Activated CD4-positive, alpha-beta T cell treated with anti-CD3 and anti-CD28 coated beads, Interleukin-10, Interleukin-2, amounts not matched to agents 100 ng/mL and 50 ng/mL, durations not matched to agents 16 hours and 8 hours (primary cell): ENCODE measurements at regions not wholly inside any gene's neighbourhood (a gene's known extent, or its start where the extent isn't known, plus 50 kb on each side); places are given as distances from the start of the nearest gene placed in this dataset.

ENCODE experiments used
- DNase-seq: peaks from one replicate; pipeline ENCODE4 v3.0.0-alpha.2; 2020

- DNase-seq, result no peak
These were observed 422.5 kb upstream of the PIK3C3 start for GRCh38 chr18:41532344-41533086.

DNA sequence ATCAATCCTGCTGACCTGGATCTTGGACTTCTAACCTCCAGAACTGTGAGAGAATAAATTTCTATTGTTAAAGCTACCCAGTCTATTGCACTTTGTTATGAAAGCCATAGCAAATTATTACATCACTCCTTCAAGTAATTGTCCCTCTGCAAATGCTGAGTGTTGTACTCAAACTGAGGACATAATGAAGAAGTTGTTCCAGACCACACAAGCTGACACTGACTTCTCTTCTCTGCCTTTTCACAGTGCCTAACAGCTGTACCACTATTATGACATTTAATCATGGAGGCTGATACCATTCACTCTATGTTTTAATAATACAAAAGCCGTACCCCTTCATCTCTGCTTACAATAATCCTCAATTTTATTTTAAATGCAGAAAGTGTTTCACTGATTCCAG lies 424.1 kb upstream of the PIK3C3 start:
- DNase-seq, result no peak

DNA sequence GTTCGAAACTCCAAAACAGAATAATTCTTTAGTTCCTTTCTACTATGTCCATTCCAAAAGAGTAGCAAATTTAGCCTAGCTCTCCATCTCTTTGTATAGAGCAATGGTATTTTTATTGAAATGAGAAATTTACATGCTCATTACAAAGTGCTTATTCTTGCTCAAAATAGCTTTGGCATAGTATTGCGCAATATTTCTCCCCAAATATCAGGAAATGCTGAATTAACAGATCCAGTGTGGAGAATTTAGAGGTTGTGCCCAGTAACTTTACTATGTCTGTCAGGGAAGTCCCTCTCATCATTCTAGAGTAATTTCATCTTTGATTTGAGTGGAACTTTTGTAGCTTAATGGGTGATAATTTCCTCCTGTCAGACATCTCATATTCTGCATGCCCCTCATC lies 425.9 kb upstream of the PIK3C3 start:
- DNase-seq, result no peak

DNA sequence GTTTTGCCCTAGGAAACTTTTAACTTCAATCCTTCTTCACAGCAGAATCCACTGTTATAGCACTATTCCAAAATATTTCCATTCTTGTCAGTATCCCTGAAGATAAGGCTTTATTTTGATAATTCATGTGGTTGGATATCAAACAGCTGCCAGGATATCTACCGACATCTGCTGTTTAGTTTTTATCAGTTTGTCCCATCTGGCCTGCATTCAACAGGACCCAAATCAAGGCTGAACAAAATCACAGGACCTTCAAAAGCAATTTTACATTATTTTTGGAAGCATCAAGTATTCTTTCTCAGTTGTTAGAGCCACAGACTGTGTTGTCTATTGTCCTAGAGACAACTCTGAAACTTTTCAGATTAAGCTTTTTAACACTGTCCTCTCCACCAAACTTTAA lies 429.0 kb upstream of the PIK3C3 start:
- DNase-seq, result no peak

GRCh38 chr18:41524674-41525470 lies 430.2 kb upstream of the PIK3C3 start:
- no peak for DNase-seq

- no peak for DNase-seq
These were observed 437.9 kb upstream of the PIK3C3 start for GRCh38 chr18:41517142-41517541.

GRCh38 chr18:41513438-41513837 lies 441.6 kb upstream of the PIK3C3 start:
- no peak for DNase-seq

GRCh38 chr18:41504316-41504715 lies 450.7 kb upstream of the PIK3C3 start:
- DNase-seq, result no peak

- DNase-seq, result no peak
These were observed 453.2 kb upstream of the PIK3C3 start for GRCh38 chr18:41501848-41502247.

GRCh38 chr18:41499345-41499744 lies 455.7 kb upstream of the PIK3C3 start:
- DNase-seq, result no peak

- DNase-seq, result no peak
These were observed 464.2 kb upstream of the PIK3C3 start for GRCh38 chr18:41490861-41491260.

GRCh38 chr18:41486575-41486974 lies 468.5 kb upstream of the PIK3C3 start:
- no peak for DNase-seq

DNA sequence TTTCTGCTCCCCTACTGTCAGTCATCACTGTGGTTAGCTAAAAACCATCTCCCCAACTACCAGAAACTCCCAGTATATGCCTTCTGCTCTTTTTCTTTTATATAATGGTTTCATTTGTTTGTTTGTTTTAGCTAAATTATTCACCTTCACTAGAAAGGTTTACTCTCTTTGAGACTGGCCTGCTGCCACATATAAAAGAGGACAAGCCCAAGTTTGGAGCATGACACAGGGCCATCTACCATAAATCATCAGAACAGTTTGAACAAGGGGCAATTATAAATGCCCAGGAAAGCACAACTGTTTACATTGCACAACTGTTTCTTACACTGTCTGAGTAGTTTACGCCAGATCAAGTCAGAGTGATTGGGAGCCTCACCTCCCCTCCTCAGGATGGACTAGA lies 471.0 kb upstream of the PIK3C3 start:
- DNase-seq, result no peak

- no peak for DNase-seq
These were observed 472.5 kb upstream of the PIK3C3 start for GRCh38 chr18:41482501-41482900.

DNA sequence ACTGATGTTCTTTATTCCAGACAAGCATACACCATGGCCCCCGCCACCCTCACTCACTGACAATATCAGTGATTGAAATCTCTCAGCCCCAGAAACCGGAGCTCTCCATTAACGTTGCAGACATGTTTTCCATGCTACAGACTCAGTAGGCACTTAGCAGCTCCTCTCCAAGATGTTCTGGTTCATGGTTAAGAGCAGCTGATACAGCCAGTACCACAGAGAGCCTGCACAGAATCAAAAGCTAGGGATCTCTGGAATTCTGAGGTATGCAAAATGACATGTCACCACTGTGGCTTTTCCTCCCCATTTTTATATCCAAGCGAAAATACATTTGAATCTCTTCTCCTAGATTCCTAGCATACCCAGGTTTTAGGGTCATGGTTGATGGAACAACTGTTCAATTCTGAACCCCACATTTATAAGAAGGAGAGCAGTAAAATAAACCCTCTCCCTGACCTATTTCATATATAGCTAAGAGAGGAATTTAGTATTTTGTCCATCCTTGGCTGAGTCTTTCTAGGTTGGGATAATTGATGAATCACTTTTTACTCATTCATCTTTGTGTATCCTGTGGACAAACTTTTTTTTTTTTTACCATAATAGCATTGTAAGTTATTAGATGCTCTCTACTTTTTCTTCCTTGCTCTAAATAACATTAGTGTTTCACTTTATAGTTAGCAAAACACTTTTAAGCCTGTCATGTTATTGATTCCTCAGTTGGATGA lies 488.4 kb upstream of the PIK3C3 start:
- no peak for DNase-seq

DNA sequence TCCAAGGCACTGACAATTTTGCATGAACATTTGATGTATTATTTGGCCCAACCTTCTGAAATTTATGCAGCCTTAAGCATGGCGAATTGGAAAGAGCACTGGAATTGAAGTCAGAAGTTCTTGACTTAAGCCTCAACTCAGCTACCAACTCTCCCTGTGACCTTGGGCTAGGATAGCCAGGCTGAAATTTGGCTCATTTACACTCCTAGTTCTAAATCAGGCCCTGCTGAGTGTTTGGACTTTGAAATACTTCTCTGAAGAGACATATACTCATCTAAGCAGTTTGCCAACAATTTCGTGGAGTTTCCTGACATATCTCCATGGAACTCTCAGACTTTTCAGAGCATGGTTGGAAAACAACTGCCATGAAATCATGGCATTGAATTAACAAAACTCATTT lies 489.6 kb upstream of the PIK3C3 start:
- DNase-seq, result no peak

DNA sequence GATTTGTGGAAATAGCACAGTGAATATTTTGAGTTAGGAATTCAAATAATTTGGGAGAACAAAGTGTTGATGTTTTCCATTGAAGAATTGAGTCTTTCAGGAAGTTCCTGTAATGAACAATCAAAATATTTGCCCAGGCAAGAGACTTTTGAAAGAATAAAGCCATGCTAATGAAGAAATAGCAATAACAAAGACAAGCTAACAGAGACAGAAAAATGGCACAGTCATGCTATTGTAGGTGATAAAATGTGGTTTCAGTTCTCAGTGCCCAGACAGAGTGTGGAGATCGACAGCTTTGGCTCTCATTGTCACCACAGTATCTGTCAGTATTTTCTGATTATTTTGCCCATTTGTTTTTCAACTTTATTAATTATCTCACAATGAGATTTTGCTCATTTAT lies 490.8 kb upstream of the PIK3C3 start:
- no peak for DNase-seq

- no peak for DNase-seq
These were observed 492.1 kb upstream of the PIK3C3 start for GRCh38 chr18:41462946-41463345.

GRCh38 chr18:41461114-41461513 lies 493.9 kb upstream of the PIK3C3 start:
- no peak for DNase-seq

GRCh38 chr18:41459656-41460055 lies 495.4 kb upstream of the PIK3C3 start:
- no peak for DNase-seq

DNA sequence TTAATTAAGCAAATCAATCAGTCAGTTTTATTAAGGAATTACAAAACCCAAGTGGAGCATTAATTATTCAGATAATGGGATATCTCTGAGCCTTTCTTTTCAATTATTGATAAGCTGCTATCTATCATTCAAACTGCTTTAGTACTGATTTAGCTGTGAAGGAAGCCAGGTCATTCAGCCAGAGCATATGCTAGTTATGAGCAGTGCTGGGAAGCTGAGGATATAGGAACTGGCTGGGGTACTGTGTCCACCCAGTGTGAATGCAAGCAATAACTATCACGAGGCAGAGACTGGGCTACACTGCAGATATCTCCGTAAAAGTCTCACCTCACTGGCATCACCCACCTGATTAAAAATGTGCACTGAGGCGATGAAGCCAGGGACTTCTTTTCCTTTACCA lies 496.7 kb upstream of the PIK3C3 start:
- no peak for DNase-seq

DNA sequence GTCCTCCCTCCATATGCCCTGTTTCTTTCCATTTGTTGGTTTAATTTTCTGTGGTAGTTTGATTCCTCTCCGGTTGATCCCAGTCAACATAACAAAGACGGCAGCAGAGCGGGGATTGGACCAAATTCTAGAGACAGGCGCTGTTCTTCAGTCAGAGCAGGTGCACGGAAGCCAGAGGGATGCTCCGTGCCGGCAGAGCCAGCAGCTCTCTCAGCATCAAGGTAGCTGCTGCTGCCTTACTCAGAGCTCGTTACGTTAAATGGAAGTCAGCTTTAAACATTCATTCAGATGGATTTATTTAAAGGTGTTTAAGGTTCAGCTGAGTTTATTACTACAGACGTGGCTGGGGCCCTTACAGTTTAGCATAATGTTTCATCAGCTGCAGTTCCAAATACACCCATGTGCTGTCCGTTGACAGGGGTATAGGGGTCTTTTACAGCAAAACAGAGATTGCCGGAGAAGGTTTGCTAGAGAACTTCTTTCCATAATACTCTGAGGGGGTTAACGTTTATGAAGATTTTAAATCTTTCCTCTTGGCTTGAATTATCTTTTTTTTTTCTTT lies 497.2 kb upstream of the PIK3C3 start:
- DNase-seq, result no peak

DNA sequence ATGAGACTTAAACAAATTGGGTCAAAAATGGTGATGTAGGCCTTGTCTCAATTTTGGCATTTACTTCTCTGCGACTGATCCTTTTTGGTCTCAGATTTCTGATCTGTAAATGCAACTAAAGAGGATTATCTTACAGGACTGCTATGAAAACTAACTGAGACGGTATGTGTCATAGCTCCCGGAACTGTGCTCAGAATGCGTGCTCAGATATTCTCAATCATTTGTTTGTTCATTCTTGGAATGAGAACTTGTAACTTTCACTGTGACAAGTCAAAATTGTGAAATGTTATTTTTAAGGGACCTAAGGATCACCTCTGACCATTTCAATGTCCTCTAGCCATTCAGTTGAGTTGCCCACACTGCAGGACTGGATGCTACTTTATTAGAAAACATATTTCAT lies 498.2 kb upstream of the PIK3C3 start:
- DNase-seq, result no peak

DNA sequence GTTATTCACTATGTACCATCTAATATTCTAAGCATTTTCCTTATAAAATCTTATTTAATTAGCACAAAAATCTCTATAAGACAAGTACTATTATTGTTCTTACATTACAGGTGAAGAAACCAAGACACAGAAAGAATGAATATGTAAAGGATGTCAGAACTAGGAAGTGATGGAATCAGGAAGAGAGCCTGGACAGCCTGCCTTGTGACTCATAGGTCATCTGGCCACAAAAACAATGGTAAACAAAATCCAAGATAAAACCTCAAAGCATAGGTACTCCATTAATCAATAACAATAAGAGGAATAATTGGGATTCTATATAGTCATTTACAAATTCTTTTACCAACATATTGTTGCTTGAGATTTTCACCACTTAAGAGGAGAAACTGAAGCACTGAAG lies 505.4 kb upstream of the PIK3C3 start:
- no peak for DNase-seq
